Skeletal muscle satellite cell (primary cell): ENCODE measurements at regions not wholly inside any gene's neighbourhood (a gene's known extent, or its start where the extent isn't known, plus 50 kb on each side); places are given as distances from the start of the nearest gene placed in this dataset.

Experiments
- H3K27me3 ChIP-seq: 2 replicates; pipeline ENCODE4 v1.7.0; 2013; ENCODE audit warnings: low read length; ENCODE audit not compliant: control insufficient read depth, insufficient read depth
- H3K36me3 ChIP-seq: 2 replicates; pipeline ENCODE4 v1.7.0; 2013; ENCODE audit warnings: mild to moderate bottlenecking, control low read depth, low read length; ENCODE audit not compliant: insufficient read depth
- H3K4me1 ChIP-seq: 2 replicates; pipeline ENCODE4 v1.7.0; 2013; ENCODE audit warnings: low read length; ENCODE audit not compliant: control insufficient read depth, insufficient read depth
- H3K4me2 ChIP-seq: 2 replicates; pipeline ENCODE4 v1.7.0; 2013; ENCODE audit warnings: mild to moderate bottlenecking, low read length
- H3K4me3 ChIP-seq: 2 replicates; pipeline ENCODE4 v1.7.0; 2013; ENCODE audit warnings: low read length
- H3K9ac ChIP-seq: 2 replicates; pipeline ENCODE4 v1.7.0; 2013; ENCODE audit warnings: mild to moderate bottlenecking, low read depth, low read length, moderate library complexity
- H3K9me3 ChIP-seq: replicated peaks from 2 replicates; pipeline ENCODE4 v1.7.0; 2013; ENCODE audit warnings: mild to moderate bottlenecking, control low read depth, low read length

DNA sequence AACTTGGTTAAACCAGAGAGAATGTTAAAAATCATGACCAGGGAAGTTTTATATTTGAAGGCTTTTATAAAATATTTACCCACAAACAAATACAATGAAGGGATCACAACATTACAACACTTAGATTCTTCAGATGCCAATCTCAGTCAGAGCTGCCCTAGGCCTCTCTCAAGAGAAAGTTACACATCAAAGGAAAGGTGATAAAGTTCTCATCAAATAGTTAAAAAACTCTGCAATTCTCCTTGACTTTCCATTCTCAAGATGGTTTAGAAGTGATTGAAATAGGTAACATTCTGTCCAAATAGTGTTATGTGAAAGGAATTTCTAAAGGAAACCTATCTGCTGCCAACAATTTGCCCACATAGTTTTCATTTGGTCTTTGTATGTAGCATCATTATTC, 1115.2 kb upstream of the MIR17HG start:
- no peak overlapping the region for H3K4me2 ChIP-seq
- no peaks in the 10 kb centered on the region for H3K36me3 ChIP-seq
- H3K4me3 ChIP-seq, result no peak overlapping the region
- H3K27me3 ChIP-seq, result no peaks in the 10 kb centered on the region
- H3K9me3 ChIP-seq, result no peaks in the 10 kb centered on the region
- H3K4me1 ChIP-seq, result no peaks in the 10 kb centered on the region
- H3K9ac ChIP-seq, result no peak overlapping the region

- Histone ChIP-seq H3K4me3 (no peak overlapping the region), H3K9me3 (no peaks in the 10 kb centered on the region), H3K4me1 (no peaks in the 10 kb centered on the region), H3K36me3 (no peaks in the 10 kb centered on the region), H3K9ac (no peak overlapping the region), H3K27me3 (no peaks in the 10 kb centered on the region), H3K4me2 (no peak overlapping the region)
These were observed 1113.4 kb upstream of the MIR17HG start for GRCh38 chr13:90233933-90234672.

DNA sequence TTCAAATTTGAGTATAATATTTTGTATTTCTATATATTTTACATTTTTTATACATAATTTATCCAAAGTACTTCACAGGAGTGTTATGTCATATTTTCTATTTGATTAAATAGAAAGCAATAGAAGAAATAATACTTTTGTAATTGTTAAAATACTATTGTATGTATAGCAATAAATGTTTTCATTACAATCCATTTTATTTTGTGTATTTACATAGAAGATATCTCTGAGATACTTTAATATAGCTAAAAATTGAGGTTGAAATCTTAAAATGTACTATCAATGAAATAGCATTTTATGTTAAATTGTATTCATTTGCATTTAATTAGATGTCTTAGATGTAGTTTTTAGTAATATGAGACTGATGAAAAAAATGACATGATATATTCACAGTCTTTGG, 1109.6 kb upstream of the MIR17HG start:
- H3K36me3 ChIP-seq, result no peaks in the 10 kb centered on the region
- no peaks in the 10 kb centered on the region for H3K4me1 ChIP-seq
- H3K9ac ChIP-seq, result no peak overlapping the region
- H3K9me3 ChIP-seq, result no peaks in the 10 kb centered on the region
- no peaks in the 10 kb centered on the region for H3K27me3 ChIP-seq
- H3K4me3 ChIP-seq, result no peak overlapping the region
- no peak overlapping the region for H3K4me2 ChIP-seq

DNA sequence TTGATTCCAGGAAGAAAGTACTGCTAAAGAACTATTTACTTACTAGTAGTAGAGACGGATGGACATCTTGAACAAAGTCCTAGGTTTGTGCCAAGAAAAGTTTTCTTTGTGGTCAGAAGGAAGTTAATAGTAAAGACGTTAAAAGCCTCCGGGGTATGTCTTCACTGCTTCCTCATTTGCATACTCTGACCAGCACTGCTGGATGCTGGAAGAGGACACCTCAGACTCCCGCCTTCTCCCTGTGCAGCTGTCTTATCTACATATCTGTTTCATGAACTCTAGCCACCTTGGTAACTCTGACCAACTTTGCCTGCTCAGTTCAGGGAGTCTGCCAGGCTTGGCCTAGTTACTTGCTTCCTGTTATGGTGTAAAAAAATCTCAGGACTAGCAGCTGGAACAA, 1109.1 kb upstream of the MIR17HG start:
- no peak overlapping the region for H3K9ac ChIP-seq
- H3K4me3 ChIP-seq, result no peak overlapping the region
- H3K4me2 ChIP-seq, result no peak overlapping the region
- no peaks in the 10 kb centered on the region for H3K36me3 ChIP-seq
- H3K4me1 ChIP-seq, result no peaks in the 10 kb centered on the region
- H3K9me3 ChIP-seq, result no peaks in the 10 kb centered on the region
- H3K27me3 ChIP-seq, result no peaks in the 10 kb centered on the region

- H3K36me3 ChIP-seq, result no peaks in the 10 kb centered on the region
- H3K4me1 ChIP-seq, result no peaks in the 10 kb centered on the region
- H3K4me3 ChIP-seq, result no peak overlapping the region
- H3K27me3 ChIP-seq, result no peaks in the 10 kb centered on the region
- H3K9ac ChIP-seq, result no peak overlapping the region
- no peaks in the 10 kb centered on the region for H3K9me3 ChIP-seq
- no peak overlapping the region for H3K4me2 ChIP-seq
These were observed 1108.4 kb upstream of the MIR17HG start for GRCh38 chr13:90239130-90239529.

DNA sequence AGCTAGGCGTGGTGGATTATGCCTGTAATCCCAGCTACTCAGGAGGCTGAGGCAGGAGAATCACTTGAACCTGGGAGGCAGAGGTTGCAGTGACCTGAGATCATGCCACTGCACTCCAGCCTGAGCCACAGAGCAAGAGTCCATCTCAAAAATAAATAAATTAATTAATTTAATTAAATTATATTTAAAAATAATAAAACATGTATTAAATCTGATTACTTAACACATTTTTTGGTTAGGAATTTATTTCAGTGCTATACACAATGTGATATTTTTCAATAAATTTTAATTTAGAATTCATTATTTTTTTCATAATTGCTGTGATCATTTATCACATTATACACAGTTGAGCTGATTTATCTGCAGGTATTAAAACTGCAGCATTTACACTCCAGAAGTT, 1101.5 kb upstream of the MIR17HG start:
- Histone ChIP-seq H3K4me3 (no peak overlapping the region), H3K9me3 (no peaks in the 10 kb centered on the region), H3K4me2 (no peak overlapping the region), H3K27me3 (no peaks in the 10 kb centered on the region), H3K36me3 (no peaks in the 10 kb centered on the region), H3K4me1 (no peaks in the 10 kb centered on the region), H3K9ac (no peak overlapping the region)

DNA sequence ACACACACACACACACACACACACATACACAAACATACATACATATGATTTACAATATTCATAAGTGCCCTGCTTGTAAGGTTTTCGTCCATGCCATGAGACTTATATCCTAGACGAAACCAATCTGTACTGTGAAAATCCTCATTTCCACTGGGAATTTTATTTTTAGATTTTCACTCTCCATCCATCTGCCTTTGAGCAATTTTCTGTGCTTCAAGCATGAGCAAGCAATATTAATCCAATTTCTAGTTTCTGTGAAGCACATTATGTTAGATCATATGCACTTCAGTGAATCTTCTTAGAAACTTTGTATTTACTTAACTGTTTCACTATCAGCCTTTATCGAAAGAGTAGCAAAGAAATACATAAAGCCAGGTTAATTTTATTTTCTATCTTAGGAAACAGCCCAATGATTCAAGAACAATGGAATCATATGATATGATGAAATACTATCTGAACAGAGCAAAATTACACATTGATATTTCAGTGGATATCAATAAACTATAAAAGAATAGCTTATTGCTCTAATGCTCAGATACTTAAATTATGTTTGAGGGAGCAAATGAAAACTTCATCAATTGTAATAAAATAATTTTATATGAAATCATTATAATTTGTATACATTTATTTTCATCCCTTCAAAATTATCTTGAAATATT, 1100.7 kb upstream of the MIR17HG start:
- H3K4me3 ChIP-seq, result no peak overlapping the region

DNA sequence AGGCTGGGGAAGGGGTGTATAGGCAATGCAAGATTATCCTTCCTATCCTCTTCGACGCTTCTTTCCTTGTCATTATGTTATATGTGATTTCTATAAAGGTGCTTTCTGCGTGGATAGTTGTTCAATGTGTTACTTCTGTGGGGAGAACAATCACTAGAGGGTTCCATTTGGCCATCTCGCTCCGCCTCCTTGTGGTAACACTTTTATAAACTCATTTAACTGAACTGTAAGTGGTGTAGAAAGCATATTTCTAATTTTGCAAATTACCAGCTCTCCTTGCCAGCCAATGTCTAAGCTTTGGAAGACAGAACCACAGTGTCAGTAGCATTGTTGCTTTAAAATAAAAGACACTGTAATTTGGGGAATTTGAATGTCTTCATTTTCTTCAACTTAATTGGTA, 1093.7 kb upstream of the MIR17HG start:
- no peaks in the 10 kb centered on the region for H3K36me3 ChIP-seq
- H3K9me3 ChIP-seq, result no peaks in the 10 kb centered on the region
- no peak overlapping the region for H3K4me2 ChIP-seq
- no peaks in the 10 kb centered on the region for H3K27me3 ChIP-seq
- no peak overlapping the region for H3K4me3 ChIP-seq
- H3K9ac ChIP-seq, result no peak overlapping the region
- no peaks in the 10 kb centered on the region for H3K4me1 ChIP-seq

More for the DNA sequence above, 1100.7 kb upstream of the MIR17HG start:
- Histone ChIP-seq H3K9ac (no peak overlapping the region), H3K4me1 (no peaks in the 10 kb centered on the region), H3K36me3 (no peaks in the 10 kb centered on the region), H3K4me2 (no peak overlapping the region), H3K27me3 (no peaks in the 10 kb centered on the region), H3K9me3 (no peaks in the 10 kb centered on the region)

DNA sequence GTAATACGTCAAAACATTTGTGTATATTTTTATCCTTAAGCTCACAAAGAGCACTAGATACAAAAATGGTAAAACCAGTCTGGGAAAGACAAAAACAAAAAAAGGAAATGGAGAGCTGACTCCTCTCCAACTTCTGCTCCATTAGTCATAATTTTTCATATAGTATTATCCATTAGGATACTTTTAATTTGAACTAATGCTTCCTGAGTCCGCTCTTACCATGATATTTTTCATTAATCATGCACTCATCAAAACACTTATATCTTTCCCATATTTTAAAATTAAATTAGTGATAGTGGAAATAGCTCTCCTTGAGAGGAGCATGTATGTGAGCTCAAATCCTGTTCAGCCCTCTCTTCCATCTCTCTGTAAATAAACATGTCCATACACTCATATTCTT, 1093.0 kb upstream of the MIR17HG start:
- Histone ChIP-seq H3K4me1 (no peaks in the 10 kb centered on the region), H3K27me3 (no peaks in the 10 kb centered on the region), H3K36me3 (no peaks in the 10 kb centered on the region), H3K4me2 (no peak overlapping the region), H3K4me3 (no peak overlapping the region), H3K9me3 (no peaks in the 10 kb centered on the region), H3K9ac (no peak overlapping the region)

DNA sequence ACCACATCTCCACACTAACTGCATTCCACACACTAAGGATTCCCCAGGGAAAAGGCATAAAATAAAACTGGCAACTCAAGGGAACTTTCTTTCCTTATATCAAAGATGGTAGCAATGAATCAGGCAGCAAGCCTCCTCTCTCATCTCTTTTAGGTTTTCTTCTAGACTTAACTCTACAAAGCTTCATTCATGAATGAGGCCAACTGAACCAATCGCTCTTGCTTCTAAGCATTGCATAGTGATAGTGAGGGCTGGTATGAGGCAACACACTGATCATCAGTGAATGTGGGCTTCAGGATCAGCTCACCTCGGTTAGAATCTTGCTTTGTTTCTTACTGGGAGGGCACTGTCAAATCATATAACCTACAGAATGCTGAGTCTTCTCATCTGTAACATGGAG, 1090.7 kb upstream of the MIR17HG start:
- Histone ChIP-seq H3K36me3 (no peaks in the 10 kb centered on the region), H3K9me3 (no peaks in the 10 kb centered on the region), H3K4me3 (no peak overlapping the region), H3K27me3 (no peaks in the 10 kb centered on the region), H3K4me1 (no peaks in the 10 kb centered on the region), H3K4me2 (no peak overlapping the region), H3K9ac (no peak overlapping the region)

GRCh38 chr13:90258129-90258528, 1089.4 kb upstream of the MIR17HG start:
- Histone ChIP-seq H3K4me1 (no peaks in the 10 kb centered on the region), H3K27me3 (no peaks in the 10 kb centered on the region), H3K4me3 (no peak overlapping the region), H3K36me3 (no peaks in the 10 kb centered on the region), H3K9ac (no peak overlapping the region), H3K4me2 (no peak overlapping the region), H3K9me3 (no peaks in the 10 kb centered on the region)

DNA sequence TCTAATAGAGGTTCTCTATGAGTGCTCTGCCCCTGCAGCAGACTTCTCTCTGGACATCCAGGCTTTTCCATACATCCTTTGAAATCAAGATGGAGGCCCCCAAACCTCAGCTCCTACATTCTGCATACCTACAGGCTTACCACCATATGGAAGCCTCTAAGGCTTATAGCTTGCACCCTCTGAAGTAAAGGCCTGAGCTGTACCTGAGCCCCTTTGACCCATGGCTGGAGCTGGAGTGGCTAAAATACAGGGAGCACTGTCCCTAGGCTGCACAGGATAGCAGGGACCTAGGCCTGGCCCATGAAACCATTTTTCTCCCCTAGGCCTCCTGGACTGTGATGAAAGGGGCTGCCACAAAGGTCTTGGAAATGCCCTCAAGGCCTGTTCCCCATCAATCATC, 1086.1 kb upstream of the MIR17HG start:
- no peaks in the 10 kb centered on the region for H3K9me3 ChIP-seq
- H3K4me3 ChIP-seq, result no peak overlapping the region
- no peak overlapping the region for H3K4me2 ChIP-seq
- no peaks in the 10 kb centered on the region for H3K36me3 ChIP-seq
- no peaks in the 10 kb centered on the region for H3K27me3 ChIP-seq
- no peaks in the 10 kb centered on the region for H3K4me1 ChIP-seq
- H3K9ac ChIP-seq, result no peak overlapping the region
